Forelimb muscle (tissue), 1 donor: ENCODE measurements at regions not wholly inside any gene's neighbourhood (a gene's known extent, or its start where the extent isn't known, plus 50 kb on each side); places are given as distances from the start of the nearest gene placed in this dataset.

ENCODE experiments used
- DNase-seq: peaks from one replicate; pipeline ENCODE4 v3.0.0-alpha.2; 2013; ENCODE audit warnings: low read depth

- DNase-seq: no peak
These were observed 190.7 kb downstream of the INSIG2 start for GRCh38 chr2:118279005-118279404.

GRCh38 chr2:118278046-118278445 lies 189.8 kb downstream of the INSIG2 start:
- DNase-seq: no peak

GRCh38 chr2:118274841-118275510 lies 186.7 kb downstream of the INSIG2 start:
- DNase-seq: no peak

- no peak for DNase-seq
These were observed 184.1 kb downstream of the INSIG2 start for GRCh38 chr2:118272391-118272790.

- no peak for DNase-seq
These were observed 181.3 kb downstream of the INSIG2 start for GRCh38 chr2:118269408-118270051.

- DNase-seq: no peak
These were observed 180.0 kb downstream of the INSIG2 start for GRCh38 chr2:118268268-118268667.

- DNase-seq: no peak
These were observed 177.7 kb downstream of the INSIG2 start for GRCh38 chr2:118265873-118266455.

GRCh38 chr2:118264232-118264990 lies 176.1 kb downstream of the INSIG2 start:
- no peak for DNase-seq

- no peak for DNase-seq
These were observed 169.4 kb downstream of the INSIG2 start for GRCh38 chr2:118257696-118258095.

- no peak for DNase-seq
These were observed 167.6 kb downstream of the INSIG2 start for GRCh38 chr2:118255771-118256372.

GRCh38 chr2:118255301-118255700 lies 167.0 kb downstream of the INSIG2 start:
- DNase-seq: no peak

- no peak for DNase-seq
These were observed 165.8 kb downstream of the INSIG2 start for GRCh38 chr2:118254116-118254515.

- DNase-seq: no peak
These were observed 163.2 kb downstream of the INSIG2 start for GRCh38 chr2:118251427-118251826.

GRCh38 chr2:118250463-118250862 lies 162.2 kb downstream of the INSIG2 start:
- DNase-seq: no peak

- DNase-seq: no peak
These were observed 161.7 kb downstream of the INSIG2 start for GRCh38 chr2:118250001-118250400.

GRCh38 chr2:118249531-118249930 lies 161.3 kb downstream of the INSIG2 start:
- no peak for DNase-seq

GRCh38 chr2:118246726-118247125 lies 158.5 kb downstream of the INSIG2 start:
- no peak for DNase-seq

- DNase-seq: no peak
These were observed 157.8 kb downstream of the INSIG2 start for GRCh38 chr2:118246079-118246478.

- no peak for DNase-seq
These were observed 156.4 kb downstream of the INSIG2 start for GRCh38 chr2:118244686-118245085.

GRCh38 chr2:118243031-118243430 lies 154.8 kb downstream of the INSIG2 start:
- DNase-seq: no peak

- DNase-seq: no peak
These were observed 153.9 kb downstream of the INSIG2 start for GRCh38 chr2:118242216-118242615.

GRCh38 chr2:118241128-118241527 lies 152.9 kb downstream of the INSIG2 start:
- DNase-seq: no peak
